MCF 10A (cell line): ENCODE measurements at regions not wholly inside any gene's neighbourhood (a gene's known extent, or its start where the extent isn't known, plus 50 kb on each side); places are given as distances from the start of the nearest gene placed in this dataset.

ENCODE experiments used
- BruUV-seq: library from RNA; stranded (reverse); fragments of 400-500 nt; replicated peaks from 2 replicates; lab custom pipeline; 2021; lab: Mats Ljungman, UMichigan
- CTCF ChIA-PET: fragments of 300-600 bp; sonication (Branson Sonifier 250); formaldehyde crosslinking; extraction: SDS; loops from one replicate; lab custom pipeline; 2021; ENCODE audit warnings: antibody characterized with exemption, inconsistent platforms; lab: Yijun Ruan, JAX
- POLR2A ChIA-PET: fragments of 300-600, 350-650 bp; sonication (Branson Sonifier 250); formaldehyde crosslinking; extraction: SDS; loops from one replicate; lab custom pipeline; 2020; ENCODE audit warnings: antibody characterized with exemption, inconsistent platforms; lab: Yijun Ruan, JAX
- DNase-seq: peaks from one replicate; pipeline ENCODE4 v3.0.0-alpha.2; 2018; ENCODE audit not compliant: unreplicated experiment
- H3K27ac Mint-ChIP-seq: one replicate; pipeline ENCODE4 v1.8.0; 2022; ENCODE audit warnings: mild to moderate bottlenecking, low read depth, mixed read lengths; ENCODE audit not compliant: unreplicated experiment
- H3K27me3 Mint-ChIP-seq: one replicate; pipeline ENCODE4 v1.8.0; 2022; ENCODE audit warnings: mixed read lengths; ENCODE audit not compliant: insufficient read depth, unreplicated experiment
- H3K36me3 Mint-ChIP-seq: one replicate; pipeline ENCODE4 v1.8.0; 2022; ENCODE audit warnings: mild to moderate bottlenecking, moderate library complexity, mixed read lengths; ENCODE audit not compliant: insufficient read depth, unreplicated experiment
- H3K4me1 Mint-ChIP-seq: one replicate; pipeline ENCODE4 v1.8.0; 2022; ENCODE audit warnings: mixed read lengths; ENCODE audit not compliant: insufficient read depth, unreplicated experiment
- H3K4me3 Mint-ChIP-seq: one replicate; pipeline ENCODE4 v1.8.0; 2022; ENCODE audit warnings: mild to moderate bottlenecking, moderate library complexity, mixed read lengths; ENCODE audit not compliant: unreplicated experiment
- H3K9me3 Mint-ChIP-seq: one replicate; pipeline ENCODE4 v1.8.0; 2022; ENCODE audit warnings: mixed read lengths; ENCODE audit not compliant: unreplicated experiment
- intact Hi-C: fragments of 100-400 bp; cut with micrococcal nuclease; formaldehyde crosslinking; loops from 2 replicates; pipeline ENCODE4 v1.14.1; 2022
- TF ChIP-seq, protein P1 (sequence below): fragments of 200-600 bp; IDR thresholded peaks from one replicate; pipeline ENCODE4 v1.8.0; 2022; ENCODE audit warnings: antibody characterized with exemption, mild to moderate bottlenecking; ENCODE audit not compliant: unreplicated experiment

GRCh38 chr6:125655511-125655910, 93.9 kb upstream of the HEY2 start:
- intact Hi-C loops, result no loop called here
- Mint-ChIP-seq H3K27me3 (peaks cover 70% of the 10 kb centered on the region), H3K9me3 (no peaks in the 10 kb centered on the region), H3K4me1 (no peaks in the 10 kb centered on the region), H3K36me3 (no peaks in the 10 kb centered on the region), H3K4me3 (no peak overlapping the region), H3K27ac (no peak overlapping the region)
- CTCF ChIA-PET, result no interaction called here
- BruUV-seq, result no TSS peak
- no peak for DNase-seq
- TF ChIP-seq, protein P1, sequence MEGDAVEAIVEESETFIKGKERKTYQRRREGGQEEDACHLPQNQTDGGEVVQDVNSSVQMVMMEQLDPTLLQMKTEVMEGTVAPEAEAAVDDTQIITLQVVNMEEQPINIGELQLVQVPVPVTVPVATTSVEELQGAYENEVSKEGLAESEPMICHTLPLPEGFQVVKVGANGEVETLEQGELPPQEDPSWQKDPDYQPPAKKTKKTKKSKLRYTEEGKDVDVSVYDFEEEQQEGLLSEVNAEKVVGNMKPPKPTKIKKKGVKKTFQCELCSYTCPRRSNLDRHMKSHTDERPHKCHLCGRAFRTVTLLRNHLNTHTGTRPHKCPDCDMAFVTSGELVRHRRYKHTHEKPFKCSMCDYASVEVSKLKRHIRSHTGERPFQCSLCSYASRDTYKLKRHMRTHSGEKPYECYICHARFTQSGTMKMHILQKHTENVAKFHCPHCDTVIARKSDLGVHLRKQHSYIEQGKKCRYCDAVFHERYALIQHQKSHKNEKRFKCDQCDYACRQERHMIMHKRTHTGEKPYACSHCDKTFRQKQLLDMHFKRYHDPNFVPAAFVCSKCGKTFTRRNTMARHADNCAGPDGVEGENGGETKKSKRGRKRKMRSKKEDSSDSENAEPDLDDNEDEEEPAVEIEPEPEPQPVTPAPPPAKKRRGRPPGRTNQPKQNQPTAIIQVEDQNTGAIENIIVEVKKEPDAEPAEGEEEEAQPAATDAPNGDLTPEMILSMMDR, result no peak
- POLR2A ChIA-PET, result no interaction called here

- CTCF ChIA-PET, result no interaction called here
- POLR2A ChIA-PET, result no interaction called here
- no peak for DNase-seq
- intact Hi-C loops, result no loop called here
- Mint-ChIP-seq H3K27me3 (peaks cover 64% of the 10 kb centered on the region), H3K27ac (no peak overlapping the region), H3K4me1 (no peaks in the 10 kb centered on the region), H3K9me3 (no peaks in the 10 kb centered on the region), H3K36me3 (no peaks in the 10 kb centered on the region), H3K4me3 (no peak overlapping the region)
- TF ChIP-seq, protein P1, result no peak
- no TSS peak for BruUV-seq
Observed at GRCh38 chr6:125656287-125656870, 93.1 kb upstream of the HEY2 start.

- DNase-seq, result no peak
- POLR2A ChIA-PET, result no interaction called here
- peaks cover 67% of the 10 kb centered on the region for H3K27me3 Mint-ChIP-seq
- H3K4me1 Mint-ChIP-seq, result no peaks in the 10 kb centered on the region
- H3K4me3 Mint-ChIP-seq, result no peak overlapping the region
- CTCF ChIA-PET, result no interaction called here
- intact Hi-C loops, result no loop called here
- H3K9me3 Mint-ChIP-seq, result no peaks in the 10 kb centered on the region
- TF ChIP-seq, protein P1, result no peak
- H3K36me3 Mint-ChIP-seq, result no peaks in the 10 kb centered on the region
- H3K27ac Mint-ChIP-seq, result no peak overlapping the region
- no TSS peak for BruUV-seq
Observed at GRCh38 chr6:125658136-125658535, 91.3 kb upstream of the HEY2 start.

GRCh38 chr6:125658759-125659431, 90.5 kb upstream of the HEY2 start:
- no TSS peak for BruUV-seq
- TF ChIP-seq, protein P1, result no peak

More at GRCh38 chr6:125658759-125659431, 90.5 kb upstream of the HEY2 start:
- ChIA-PET POLR2A (no interaction called here), CTCF (no interaction called here)
- Mint-ChIP-seq H3K4me1 (no peaks in the 10 kb centered on the region), H3K4me3 (no peak overlapping the region), H3K27me3 (peaks cover 74% of the 10 kb centered on the region), H3K27ac (no peak overlapping the region), H3K9me3 (no peaks in the 10 kb centered on the region), H3K36me3 (no peaks in the 10 kb centered on the region)
- intact Hi-C loops, result no loop called here
- peak; percentile 31 for DNase-seq
